ENCODE measurements at regions not wholly inside any gene's neighbourhood (a gene's known extent, or its start where the extent isn't known, plus 50 kb on each side); places are given as distances from the start of the nearest gene placed in this dataset.

DNA sequence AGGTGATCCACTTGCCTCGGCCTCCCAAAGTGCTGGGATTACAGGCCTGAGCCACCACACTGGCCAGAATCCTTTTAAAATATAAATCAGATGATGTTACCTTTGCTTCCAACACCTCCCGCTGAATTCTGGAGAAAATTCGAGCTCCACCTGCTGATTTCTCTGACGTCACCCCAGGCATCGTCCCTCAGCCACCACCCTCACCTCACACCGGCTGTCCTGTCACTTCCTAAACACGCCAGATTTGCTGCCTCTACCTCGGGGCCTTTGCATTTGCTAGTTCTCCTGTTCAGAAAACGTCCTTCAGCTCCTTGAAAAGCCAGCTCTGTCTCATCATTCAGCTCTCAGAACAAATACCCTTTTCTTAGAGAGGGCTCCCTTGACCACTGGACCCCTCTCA is 57.9 kb downstream of the FBXO2 start:
- no peaks in the 10 kb centered on the region for H3K36me3 ChIP-seq
- H3K27me3 ChIP-seq = peaks cover 0 to 90% (median 0%) of the 10 kb centered on the region in 4 donors
- no peaks in the 10 kb centered on the region for H3K9me3 ChIP-seq
- DNase-seq = no peak
- H3K27ac ChIP-seq = no peak overlapping the region
- no peak for TF ChIP-seq POLR2A (IDR thresholded peaks at IDR 0.05)
- TF ChIP-seq, protein P1, sequence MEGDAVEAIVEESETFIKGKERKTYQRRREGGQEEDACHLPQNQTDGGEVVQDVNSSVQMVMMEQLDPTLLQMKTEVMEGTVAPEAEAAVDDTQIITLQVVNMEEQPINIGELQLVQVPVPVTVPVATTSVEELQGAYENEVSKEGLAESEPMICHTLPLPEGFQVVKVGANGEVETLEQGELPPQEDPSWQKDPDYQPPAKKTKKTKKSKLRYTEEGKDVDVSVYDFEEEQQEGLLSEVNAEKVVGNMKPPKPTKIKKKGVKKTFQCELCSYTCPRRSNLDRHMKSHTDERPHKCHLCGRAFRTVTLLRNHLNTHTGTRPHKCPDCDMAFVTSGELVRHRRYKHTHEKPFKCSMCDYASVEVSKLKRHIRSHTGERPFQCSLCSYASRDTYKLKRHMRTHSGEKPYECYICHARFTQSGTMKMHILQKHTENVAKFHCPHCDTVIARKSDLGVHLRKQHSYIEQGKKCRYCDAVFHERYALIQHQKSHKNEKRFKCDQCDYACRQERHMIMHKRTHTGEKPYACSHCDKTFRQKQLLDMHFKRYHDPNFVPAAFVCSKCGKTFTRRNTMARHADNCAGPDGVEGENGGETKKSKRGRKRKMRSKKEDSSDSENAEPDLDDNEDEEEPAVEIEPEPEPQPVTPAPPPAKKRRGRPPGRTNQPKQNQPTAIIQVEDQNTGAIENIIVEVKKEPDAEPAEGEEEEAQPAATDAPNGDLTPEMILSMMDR (IDR thresholded peaks at IDR 0.05) = no peak
- 39 to 44% methylated on average over 9 of the region's 9 CpGs for WGBS, 2 donors
- intact Hi-C loops (cut with DNase I) = no loop called here
- no peaks in the 10 kb centered on the region for H3K4me1 ChIP-seq
- no peak overlapping the region for H3K4me3 ChIP-seq

DNA sequence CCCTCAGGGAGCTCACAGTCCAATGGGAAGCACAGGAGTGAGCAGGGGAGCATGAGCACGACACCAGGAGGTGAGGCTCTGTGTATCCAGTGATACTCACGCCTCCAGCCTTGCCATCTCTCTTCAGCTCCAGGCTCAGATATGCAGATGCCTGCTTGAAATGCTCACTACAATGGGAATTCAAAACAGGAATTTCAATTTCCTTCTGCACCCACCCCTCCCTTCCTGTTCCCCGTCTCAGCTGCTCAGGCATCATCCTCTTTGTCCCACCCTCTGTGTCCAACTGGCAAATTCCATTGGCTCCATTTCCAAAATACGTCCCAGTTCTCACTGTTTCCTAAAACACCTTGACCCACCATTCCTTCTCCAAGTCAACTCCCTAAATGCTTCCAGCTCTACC is 58.9 kb downstream of the FBXO2 start:
- intact Hi-C loops (cut with DNase I) = no loop called here
- TF ChIP-seq, protein P1 (IDR thresholded peaks at IDR 0.05) = no peak
- no peak for TF ChIP-seq POLR2A (IDR thresholded peaks at IDR 0.05)
- no peak overlapping the region for H3K27ac ChIP-seq
- H3K4me1 ChIP-seq = no peaks in the 10 kb centered on the region
- WGBS, 2 donors = 19 to 31% methylated on average over 4 of the region's 4 CpGs
- no peaks in the 10 kb centered on the region for H3K36me3 ChIP-seq
- H3K9me3 ChIP-seq = no peaks in the 10 kb centered on the region
- H3K27me3 ChIP-seq = peaks cover 0 to 82% (median 0%) of the 10 kb centered on the region in 4 donors
- no peak overlapping the region for H3K4me3 ChIP-seq
- no peak for DNase-seq

DNA sequence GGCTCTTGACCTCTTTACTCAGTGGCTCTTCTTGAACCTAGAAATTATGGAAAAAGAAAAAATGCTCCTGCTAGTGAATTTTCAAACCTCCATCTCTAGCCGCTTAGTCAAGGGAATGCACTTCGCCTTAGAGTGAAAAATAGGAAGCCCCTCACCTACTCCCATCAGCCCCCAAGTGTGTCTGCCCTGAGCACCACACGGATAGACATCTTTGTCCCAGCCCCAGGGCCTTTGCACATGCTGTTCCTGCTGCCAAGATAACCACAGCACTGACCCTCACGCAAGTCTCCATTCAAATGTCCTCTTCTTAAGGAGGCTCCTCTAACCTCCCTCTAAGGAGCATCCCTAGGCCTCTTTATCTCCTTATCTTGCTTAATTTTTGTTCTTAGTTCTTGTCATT is 59.6 kb downstream of the FBXO2 start:
- intact Hi-C loops (cut with DNase I) = no loop called here
- Histone ChIP-seq H3K27me3 (peaks cover 0 to 81% (median 0%) of the 10 kb centered on the region in 4 donors), H3K27ac (no peak overlapping the region), H3K4me3 (no peak overlapping the region), H3K9me3 (no peaks in the 10 kb centered on the region), H3K4me1 (no peaks in the 10 kb centered on the region), H3K36me3 (no peaks in the 10 kb centered on the region)
- DNase-seq = no peak
- TF ChIP-seq, protein P1 (IDR thresholded peaks at IDR 0.05) = no peak
- no peak for TF ChIP-seq POLR2A (IDR thresholded peaks at IDR 0.05)
- 69 to 79% methylated on average over 4 of the region's 4 CpGs for WGBS, 2 donors

- 19 to 29% methylated on average over 9 to 12 of the region's 12 CpGs for WGBS, 2 donors
- Histone ChIP-seq H3K27me3 (peaks cover 0 to 81% (median 0%) of the 10 kb centered on the region in 4 donors), H3K4me3 (no peak overlapping the region), H3K36me3 (no peaks in the 10 kb centered on the region), H3K4me1 (no peaks in the 10 kb centered on the region), H3K27ac (no peak overlapping the region), H3K9me3 (no peaks in the 10 kb centered on the region)
- intact Hi-C loops (cut with DNase I) = no loop called here
- DNase-seq = no peak
- TF ChIP-seq, protein P1 (IDR thresholded peaks at IDR 0.05) = no peak
- TF ChIP-seq POLR2A (IDR thresholded peaks at IDR 0.05) = no peak
Observed at GRCh38 chr1:11594222-11594621, 60.0 kb downstream of the FBXO2 start.

DNA sequence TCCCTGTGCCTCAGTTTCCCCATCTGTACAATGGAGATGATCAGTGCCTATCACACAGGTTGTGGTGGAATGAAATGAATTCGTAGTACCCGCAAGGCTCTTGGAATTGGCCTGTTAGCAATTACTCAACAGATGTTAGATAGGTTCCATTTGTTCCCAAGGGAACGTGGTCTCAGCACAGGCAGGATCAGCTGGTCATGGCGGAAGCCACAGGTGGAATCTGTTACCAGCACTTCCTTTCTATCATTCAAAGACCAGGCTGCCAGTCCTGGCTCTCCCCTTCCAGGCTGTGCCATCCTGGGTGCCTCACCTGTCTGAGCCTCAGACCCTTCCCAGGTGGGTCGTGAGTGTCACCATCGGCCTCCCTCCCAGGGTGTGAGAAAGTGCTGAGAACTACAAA is 61.5 kb downstream of the FBXO2 start:
- 50% methylated on average over 4 of the region's 6 CpGs for WGBS, 2 donors
- peaks cover 0 to 80% (median 0%) of the 10 kb centered on the region in 4 donors for H3K27me3 ChIP-seq

More for the DNA sequence above, 61.5 kb downstream of the FBXO2 start:
- TF ChIP-seq, protein P1 (IDR thresholded peaks at IDR 0.05) = no peak
- no peak for TF ChIP-seq POLR2A (IDR thresholded peaks at IDR 0.05)
- H3K27ac ChIP-seq = no peak overlapping the region
- H3K36me3 ChIP-seq = no peaks in the 10 kb centered on the region
- no peaks in the 10 kb centered on the region for H3K4me1 ChIP-seq
- intact Hi-C loops (cut with DNase I) = no loop called here
- no peak for DNase-seq
- H3K9me3 ChIP-seq = no peaks in the 10 kb centered on the region
- no peak overlapping the region for H3K4me3 ChIP-seq

Measured in esophagus squamous epithelium (tissue), 5 donors.